Fibroblast of the aortic adventitia (primary cell): ENCODE measurements at regions not wholly inside any gene's neighbourhood (a gene's known extent, or its start where the extent isn't known, plus 50 kb on each side); places are given as distances from the start of the nearest gene placed in this dataset.

Experiments
- DNase-seq: peaks from one replicate; pipeline ENCODE4 v3.0.0-alpha.2; 2010; ENCODE audit warnings: low read depth
- H3K4me3 ChIP-seq: 2 replicates; pipeline ENCODE4 v1.5.1; 2011; ENCODE audit warnings: low read depth, mild to moderate bottlenecking, control low read depth, low read length, moderate library complexity
- CTCF ChIP-seq: IDR thresholded peaks from 2 replicates; pipeline ENCODE4 v1.5.1; 2011; ENCODE audit warnings: mild to moderate bottlenecking, low read length, control low read depth, inconsistent platforms; ENCODE audit not compliant: insufficient read depth

- DNase-seq = peak; percentile 79
- no peak overlapping the region for H3K4me3 ChIP-seq
These were observed 185.9 kb downstream of the MTX2 start for GRCh38 chr2:176454893-176455815.

GRCh38 chr2:176455816-176456291 lies 186.6 kb downstream of the MTX2 start:
- no peak for TF ChIP-seq CTCF
- H3K4me3 ChIP-seq = no peak overlapping the region
- peak; percentile 82 for DNase-seq

More at GRCh38 chr2:176454893-176455815, 185.9 kb downstream of the MTX2 start:
- peak; percentile 91 for TF ChIP-seq CTCF

GRCh38 chr2:176457481-176457880 lies 188.2 kb downstream of the MTX2 start:
- DNase-seq = peak; percentile 15
- no peak overlapping the region for H3K4me3 ChIP-seq

GRCh38 chr2:176461098-176461808 lies 192.0 kb downstream of the MTX2 start:
- no peak for TF ChIP-seq CTCF
- H3K4me3 ChIP-seq = no peak overlapping the region
- DNase-seq = peak; percentile 7

More at GRCh38 chr2:176457481-176457880, 188.2 kb downstream of the MTX2 start:
- TF ChIP-seq CTCF = no peak

- TF ChIP-seq CTCF = no peak
- H3K4me3 ChIP-seq = no peak overlapping the region
- DNase-seq = peak; percentile 27
These were observed 192.8 kb downstream of the MTX2 start for GRCh38 chr2:176461809-176462670.

- H3K4me3 ChIP-seq = no peak overlapping the region
- no peak for DNase-seq
- TF ChIP-seq CTCF = no peak
These were observed 194.3 kb downstream of the MTX2 start for GRCh38 chr2:176463546-176463945.
